ENCODE measurements at regions not wholly inside any gene's neighbourhood (a gene's known extent, or its start where the extent isn't known, plus 50 kb on each side); places are given as distances from the start of the nearest gene placed in this dataset.

DNA sequence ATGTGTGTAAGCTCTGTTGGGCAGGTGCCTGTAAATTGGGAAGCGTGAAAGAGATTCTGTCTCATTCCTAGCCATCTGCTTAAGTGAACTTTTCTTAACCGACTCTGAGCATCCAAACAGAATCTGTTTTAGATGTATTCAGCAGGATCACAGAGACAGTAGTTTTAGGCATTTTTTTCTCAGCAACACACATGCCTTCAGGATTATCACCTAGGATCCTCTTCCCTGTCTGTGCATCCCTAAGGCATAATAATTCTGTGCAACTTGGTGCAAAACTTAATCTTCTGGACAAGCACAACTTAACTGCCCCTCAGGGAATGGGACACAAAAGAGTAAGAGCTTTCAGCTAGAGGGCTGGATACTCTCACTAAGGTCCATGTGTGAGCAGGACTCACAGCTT lies 284.8 kb downstream of the C7orf25 start:
- ChIA-PET POLR2A (no interaction called here), CTCF (no interaction called here)

DNA sequence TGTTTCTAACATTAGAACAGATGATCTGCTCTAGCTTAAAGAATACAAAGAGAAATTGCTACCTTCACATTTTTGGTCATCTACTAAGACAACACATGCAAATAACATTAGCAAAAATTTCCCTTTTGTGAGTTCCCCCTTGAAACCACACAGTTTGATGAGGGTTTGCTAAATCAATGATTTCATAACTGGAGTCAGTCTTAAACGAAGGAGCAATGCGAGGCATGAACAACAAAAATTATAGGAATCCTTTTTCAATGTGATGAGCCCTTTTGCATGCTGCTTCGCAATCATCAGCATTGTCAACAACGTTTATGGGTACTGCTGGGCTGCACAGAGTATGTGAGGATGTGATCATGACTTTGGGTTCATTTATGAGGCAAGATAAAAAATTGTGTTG lies 286.4 kb downstream of the C7orf25 start:
- CTCF ChIA-PET = no interaction called here

DNA sequence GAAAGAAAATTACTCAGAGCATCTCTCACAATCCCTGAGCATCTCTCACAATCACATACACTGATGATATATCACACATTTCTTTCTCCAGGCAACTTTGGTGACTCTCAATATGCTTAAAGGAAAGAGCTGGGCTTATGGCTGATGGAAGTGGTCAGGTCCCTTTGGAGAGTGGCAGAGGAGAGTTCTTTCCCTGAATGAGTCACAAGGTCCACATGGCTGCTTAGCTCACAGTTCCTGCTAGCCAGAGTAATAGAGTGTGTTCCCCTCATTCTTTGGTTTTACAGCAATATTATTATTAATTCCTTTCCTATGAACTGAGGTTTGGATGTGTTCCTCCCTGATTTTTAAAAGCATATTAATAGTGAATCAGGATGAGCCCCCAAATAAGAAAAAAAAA lies 287.4 kb downstream of the C7orf25 start:
- CTCF ChIA-PET = no interaction called here
- POLR2A ChIA-PET = no interaction called here

More for the DNA sequence above, 286.4 kb downstream of the C7orf25 start:
- POLR2A ChIA-PET = no interaction called here

DNA sequence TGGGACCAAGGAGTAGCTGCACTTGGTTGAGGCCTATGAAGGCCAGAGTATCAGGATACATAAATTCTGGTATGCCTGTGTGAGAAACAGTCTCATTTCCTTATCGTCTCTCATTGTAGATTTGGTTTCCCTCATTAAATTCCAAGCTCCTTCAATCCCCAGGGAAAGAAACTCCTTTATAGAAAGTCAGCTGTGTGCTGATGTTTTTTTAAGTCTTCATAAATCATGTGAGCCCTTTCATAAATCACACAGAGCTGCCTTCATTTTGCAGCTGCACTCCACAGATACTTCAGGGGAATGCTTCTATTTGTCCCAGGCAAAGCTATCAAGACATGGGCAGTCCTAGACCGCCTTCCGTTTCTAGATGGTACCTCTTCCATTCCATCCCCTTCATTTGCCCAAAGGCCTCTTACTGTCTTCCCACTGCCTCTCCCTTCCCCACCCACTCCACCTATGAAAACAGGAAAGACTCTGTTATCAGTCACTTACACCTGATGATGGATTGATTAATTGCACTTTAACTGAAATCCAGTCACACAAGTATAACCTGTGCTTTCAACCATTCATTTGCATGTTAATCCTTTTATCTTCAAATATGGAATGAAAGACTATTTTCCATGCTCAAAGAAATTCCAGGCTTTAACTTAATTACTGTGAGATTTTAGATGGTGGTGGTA lies 290.2 kb downstream of the C7orf25 start:
- ChIA-PET POLR2A (no interaction called here), CTCF (no interaction called here)

DNA sequence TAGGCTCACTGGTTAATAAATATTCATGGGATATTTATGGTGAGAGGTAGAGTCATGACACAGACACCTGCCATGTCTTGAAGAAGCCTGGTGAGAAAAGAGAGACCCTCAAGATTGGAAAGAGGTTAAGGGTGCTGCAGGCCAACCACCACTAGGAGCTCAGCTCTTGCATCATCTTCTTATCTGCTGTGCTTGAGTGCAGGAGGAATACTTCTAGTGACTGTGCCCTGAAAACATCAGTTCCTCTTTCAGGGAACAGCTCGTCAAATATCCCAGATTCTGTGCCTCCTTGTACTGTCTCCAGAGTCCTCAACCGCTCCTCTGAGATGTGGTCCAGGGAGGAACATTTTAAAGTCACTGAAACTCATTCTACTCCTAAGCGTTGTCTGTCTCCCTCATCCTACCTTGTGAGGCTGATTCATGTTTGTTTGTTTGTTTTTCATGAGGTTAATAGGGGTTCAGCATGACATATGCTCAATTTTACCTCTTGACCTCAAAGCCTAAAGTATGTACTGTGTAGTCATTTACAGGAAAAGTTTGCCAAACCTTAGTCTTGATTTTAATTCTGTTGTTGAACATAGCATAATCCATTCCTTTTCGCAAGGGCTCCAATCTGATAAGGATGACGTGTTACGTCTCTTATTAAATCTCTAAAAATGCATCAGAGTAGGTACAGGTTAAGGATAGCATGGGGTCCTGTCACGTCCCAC lies 293.1 kb downstream of the C7orf25 start:
- CTCF ChIA-PET = no interaction called here
- POLR2A ChIA-PET = no interaction called here

DNA sequence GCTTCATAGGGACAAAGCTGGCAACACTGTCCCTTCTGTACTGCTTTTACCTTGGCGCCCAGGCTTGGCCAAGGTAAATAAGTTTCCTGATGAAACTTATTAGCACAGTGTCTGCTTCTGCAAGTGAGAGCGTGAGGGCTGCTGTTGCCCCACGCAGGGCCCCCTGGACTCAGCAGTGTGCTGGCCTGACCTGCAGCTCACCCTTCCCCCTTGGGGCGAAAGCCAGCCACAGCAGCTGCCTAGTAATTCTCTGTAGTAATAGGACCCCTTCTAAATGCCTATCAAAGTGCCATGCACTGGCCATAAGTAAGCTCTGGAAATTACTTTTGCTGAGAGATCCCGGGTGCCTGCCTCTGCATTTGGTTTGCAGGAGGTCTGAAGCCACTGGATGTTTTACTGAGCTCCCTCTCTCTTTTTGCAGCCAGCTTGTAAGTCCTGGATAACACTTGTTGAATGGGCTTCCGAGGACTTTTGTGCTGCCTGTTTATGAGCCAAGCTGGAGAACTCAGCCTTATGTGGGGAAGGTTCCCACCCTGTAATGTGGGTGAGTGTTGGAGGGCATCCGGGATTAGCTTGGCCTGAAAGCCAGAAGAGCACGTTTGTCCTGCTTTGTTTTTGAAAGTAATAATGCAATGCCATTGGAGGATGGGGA lies 293.9 kb downstream of the C7orf25 start:
- ChIA-PET CTCF (no interaction called here), POLR2A (no interaction called here)

DNA sequence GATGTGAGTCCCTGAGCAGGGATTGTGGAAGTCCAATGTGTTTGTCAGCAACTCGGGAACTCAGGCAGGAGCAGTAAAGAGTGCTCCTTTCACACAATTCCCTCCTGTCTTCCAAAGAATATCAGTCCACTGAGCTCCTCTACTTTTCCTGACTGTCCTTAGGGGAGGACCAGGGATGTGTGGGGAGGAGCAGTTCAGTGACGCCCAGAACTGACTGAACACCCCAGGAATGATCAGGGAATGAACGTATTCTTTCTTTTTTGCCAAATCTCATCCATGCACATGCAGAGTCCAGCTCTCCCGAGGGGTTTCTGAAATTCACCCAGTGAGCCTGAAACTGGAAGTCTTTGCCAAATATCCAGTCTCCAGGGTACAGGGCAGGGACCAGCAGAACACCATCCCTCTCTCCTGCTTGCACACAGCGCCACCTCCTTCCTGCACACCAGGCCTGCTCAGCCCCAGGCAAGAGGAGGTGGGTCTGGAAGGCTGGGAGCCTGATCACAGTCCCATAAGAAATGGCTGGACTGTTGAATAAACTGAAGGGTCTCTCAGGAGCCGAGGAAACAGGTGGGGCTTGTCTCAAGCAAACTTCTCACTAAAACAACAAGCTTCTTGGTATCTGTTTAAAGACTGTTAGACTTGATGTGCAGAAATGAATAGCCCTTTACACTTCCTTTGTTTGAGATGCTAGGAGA lies 294.7 kb downstream of the C7orf25 start:
- POLR2A ChIA-PET = no interaction called here
- CTCF ChIA-PET = no interaction called here

DNA sequence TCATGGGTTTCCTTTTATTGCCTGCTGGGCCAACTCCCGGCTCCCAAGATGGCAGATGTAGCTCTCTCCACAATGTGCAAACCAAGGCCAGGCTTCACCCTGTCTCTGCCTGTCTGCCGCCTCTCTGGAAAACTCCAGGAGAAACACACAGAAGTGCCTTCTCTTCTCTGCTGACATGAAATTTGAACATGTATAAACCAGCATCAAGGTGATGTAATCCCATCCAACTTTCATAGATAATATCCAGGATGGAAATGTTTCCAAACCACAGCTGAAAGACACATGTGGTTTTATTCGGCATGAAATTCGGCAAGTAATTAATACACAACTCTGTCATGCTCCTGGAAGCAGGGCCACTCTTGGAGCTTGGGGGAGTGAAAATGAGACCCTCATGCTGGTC lies 297.2 kb downstream of the C7orf25 start:
- POLR2A ChIA-PET = interaction anchor here (0.7 kb wide), 1 partner anchor 62 kb away, joined by 3 read pairs; no protein-coding TSS in a partner anchor
- CTCF ChIA-PET = no interaction called here

DNA sequence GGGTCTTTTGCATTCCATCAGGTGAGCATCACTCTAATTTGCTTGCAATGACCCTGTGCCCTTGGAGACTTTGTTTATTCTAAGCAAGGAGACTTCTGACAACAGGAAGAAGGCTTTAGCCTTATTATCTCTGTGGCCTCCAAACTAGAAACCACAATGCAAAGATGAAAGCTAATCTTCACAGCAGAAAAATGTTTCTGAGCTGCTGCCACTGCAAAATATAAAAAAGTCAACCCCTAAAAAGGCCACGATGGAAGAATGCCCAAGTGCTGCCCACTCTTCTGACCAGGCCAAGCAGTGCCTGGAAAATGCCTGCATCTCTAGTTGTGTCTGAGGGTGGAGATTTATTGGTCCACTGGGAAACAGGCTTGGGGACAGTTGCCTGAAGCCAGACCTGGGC lies 299.9 kb downstream of the C7orf25 start:
- CTCF ChIA-PET = no interaction called here
- POLR2A ChIA-PET = no interaction called here

DNA sequence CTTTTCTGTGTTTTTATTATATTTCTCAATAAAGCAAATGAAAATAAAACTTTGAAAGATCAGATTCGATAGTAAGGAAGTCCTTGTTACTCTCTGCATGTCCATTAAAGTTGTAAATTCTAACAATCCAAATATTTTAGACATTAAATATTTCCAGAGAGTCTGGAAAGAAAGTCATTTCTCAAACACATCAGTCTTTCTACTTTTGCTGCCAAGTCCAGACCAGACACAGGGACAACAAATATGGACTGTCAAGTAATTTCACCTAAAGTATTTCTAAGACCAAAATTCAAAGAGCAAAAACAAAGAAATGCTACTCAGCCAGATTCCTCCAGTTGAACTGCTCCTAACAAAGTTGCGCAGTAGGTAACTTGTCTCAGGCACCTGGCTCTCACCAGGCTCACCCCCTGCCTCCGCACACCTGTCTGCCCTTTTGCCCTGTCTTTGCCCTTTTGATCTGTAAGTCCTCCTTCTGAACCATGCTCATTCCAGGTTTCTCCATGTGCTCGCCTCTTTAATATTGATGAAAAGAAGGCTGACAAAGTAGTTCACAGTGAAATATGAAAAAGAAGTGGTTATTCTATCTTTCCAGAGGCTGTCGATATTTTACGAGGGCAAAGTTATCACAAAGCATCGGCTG lies 300.5 kb downstream of the C7orf25 start:
- CTCF ChIA-PET = no interaction called here
- POLR2A ChIA-PET = no interaction called here

DNA sequence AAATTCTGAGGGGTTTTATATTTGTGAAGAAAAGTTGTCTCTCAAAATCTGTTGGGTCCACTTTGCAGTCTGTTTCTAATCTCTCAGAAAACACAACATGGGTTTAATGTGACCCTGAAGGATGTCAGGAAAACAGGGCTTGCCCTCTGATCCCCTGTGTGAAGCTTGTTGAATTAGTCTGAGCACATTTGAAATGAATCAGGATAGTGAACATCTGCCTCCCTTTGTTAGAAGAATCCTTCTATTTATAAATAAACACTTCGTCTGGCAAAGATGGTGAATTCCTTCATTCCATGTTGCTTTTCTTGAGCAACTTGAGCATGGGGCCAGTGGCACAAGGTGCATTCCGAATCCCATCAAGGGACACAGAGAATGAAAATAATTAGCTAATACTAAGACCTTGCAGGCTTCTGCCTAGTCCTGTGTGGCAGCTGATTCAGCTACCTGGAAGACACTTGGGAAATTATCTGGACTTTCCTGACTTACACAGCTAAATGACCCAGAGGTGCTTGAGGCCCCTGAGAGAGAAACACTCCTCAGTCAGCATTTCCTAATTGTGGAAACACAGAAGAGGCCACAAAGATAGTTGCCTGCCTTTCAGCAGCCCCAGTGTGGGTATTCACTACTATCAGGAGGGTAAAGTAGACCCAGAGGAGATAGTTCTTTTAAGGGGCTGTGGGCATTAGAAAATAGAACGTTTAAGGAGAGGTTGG lies 305.5 kb downstream of the C7orf25 start:
- CTCF ChIA-PET = no interaction called here

DNA sequence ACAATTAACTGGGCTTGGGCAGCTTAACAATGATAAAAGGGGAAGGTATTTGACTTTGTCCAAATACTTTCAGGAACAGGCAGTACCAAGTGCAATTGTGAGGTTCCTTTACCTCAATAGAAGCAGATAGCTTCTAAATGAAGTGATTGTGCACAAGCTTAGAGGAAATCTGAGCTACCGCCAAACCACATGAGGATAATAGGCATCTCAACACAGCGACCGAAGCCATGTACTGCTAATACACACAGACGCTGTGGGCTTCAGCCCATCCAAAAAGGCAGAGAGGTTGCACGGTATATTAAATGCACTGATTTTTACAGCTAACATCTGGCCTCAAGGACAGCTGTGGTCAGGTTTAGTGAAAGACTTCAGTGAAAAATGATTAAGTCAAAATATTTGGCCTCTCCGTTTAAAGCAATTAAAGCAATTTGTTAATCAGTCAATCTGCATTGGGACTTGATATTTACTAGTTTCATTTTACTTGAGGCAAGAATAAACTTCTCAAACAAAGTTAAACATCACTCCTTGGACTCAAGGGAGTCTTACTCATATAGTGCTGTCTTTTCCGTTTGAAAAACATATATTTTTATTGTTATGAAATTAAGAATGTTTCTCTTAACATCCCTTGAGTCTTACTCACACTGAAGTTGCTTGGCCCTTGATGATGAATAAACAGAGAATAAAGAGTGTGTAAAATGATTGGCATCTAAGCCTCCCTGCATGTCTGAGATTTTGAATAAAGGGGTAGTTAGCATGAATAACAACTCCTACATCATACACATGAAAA lies 306.3 kb downstream of the C7orf25 start:
- POLR2A ChIA-PET = no interaction called here
- CTCF ChIA-PET = no interaction called here

More for the DNA sequence above, 305.5 kb downstream of the C7orf25 start:
- POLR2A ChIA-PET = no interaction called here

DNA sequence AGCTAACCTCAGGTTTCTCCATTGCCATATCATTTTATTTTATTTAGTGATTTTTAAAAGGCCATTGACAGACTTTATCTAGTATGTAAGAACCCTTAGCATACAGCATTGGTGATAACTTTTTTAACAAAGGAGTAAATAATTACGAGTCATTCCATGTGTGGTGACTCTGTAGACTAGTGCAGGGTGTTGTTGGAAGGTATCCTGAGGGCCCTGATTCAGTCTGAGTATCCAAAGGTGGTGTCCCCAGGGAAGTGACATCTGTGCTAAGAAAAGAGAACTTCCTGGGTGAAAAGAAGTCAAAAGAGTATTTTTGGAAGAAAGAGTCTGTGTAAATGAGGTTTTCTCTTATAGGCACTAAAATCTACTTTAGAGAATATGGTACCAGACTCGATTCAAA lies 308.4 kb downstream of the C7orf25 start:
- ChIA-PET POLR2A (no interaction called here), CTCF (no interaction called here)

DNA sequence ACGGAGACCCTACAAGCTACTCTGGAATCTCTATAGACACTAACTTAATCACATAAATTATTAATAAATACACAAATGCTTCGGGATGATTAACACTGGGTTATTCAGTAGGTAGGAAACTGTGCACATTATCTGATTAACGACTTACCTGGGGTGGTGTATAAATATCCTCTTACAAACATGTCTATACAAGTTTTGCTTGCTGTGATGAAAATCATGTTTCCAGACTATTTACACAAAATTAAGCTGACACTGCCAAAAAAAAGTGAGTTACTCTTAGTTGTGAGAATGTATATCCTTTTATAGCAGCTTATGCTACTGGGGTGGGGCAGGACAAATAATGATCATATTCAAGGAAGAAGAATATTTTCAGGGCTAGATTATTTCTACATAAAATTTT lies 314.6 kb downstream of the C7orf25 start:
- POLR2A ChIA-PET = no interaction called here

DNA sequence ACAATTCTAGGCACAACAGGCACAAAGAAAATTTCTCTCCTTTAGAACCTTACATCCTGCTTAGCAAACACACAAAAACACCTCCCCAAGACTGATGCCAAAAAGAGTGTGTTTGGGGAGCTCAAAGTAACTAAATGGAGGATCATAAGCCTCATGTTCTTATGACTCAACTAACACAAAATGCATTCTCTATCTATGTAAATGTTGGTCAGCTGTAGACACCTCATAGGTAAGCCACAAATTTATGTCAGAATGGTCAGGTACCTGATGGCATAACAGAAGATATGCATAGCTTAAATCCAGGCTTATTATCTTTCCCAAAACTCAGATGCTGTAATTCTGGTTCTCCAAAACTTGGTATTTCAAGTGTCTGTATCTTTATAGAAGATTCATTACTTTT lies 315.1 kb downstream of the C7orf25 start:
- ChIA-PET CTCF (no interaction called here), POLR2A (no interaction called here)

More for the DNA sequence above, 314.6 kb downstream of the C7orf25 start:
- CTCF ChIA-PET = no interaction called here

DNA sequence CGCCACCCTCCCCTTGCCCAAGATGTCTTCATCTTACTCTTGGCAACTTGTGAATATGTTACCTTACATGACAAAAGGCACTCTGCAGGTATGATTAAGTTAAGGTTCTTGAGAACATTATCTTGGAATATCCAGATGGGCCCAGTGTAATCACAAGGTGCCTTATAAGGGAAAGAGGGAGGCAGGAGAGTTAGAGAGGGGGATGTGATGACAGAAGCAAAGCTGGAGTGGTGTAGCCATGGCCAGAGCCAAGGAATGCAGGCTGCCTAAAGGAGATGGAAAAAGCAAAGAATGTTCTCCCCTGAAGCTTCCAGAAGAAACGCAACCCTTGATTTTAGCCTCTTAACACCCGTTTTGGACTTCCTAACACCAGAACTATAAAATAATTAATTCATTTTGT lies 318.0 kb downstream of the C7orf25 start:
- CTCF ChIA-PET = no interaction called here
- POLR2A ChIA-PET = no interaction called here

DNA sequence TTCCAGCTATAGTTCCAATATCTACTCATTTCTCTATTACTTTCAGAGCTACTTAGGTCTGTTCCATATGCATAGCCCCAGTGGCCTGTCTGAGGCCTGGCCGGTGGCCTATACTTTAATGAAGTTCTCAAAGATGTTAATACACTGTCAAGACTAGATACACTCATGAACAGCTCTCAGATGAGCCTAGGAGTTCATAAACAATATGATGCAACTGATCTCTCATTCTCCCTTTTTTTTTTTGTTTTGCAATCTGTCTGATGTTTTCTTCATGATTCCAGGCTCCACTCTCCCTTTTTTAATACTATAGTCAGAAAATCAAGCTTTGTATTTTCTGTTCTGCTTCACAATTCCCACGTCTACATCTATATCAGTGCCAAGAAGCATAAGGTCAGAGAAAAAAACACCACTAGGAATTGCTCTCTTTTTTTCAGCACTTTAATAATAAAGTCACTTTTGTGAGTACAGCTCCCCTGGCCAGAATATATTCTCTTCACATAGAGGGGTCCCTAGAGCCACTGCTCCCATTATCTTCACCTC lies 321.0 kb downstream of the C7orf25 start:
- POLR2A ChIA-PET = no interaction called here

DNA sequence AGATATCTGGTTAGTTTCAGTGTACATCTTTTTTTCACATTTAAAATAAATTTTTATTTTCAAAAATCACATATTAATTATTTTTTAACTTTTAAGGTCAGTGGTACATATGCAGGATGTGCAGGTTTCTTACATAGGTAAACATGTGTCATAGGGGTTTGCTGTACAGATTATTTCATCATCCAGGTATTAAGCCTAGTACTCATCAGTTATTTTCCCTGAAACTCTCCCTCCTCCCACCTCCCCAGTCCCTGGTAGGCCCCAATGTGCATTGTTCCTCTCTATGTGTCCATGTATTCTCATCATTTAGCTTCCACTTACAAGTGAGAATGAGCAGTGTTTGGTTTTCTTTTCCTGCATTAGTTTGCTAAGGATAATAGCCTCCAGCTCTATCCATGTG lies 323.0 kb downstream of the C7orf25 start:
- POLR2A ChIA-PET = no interaction called here
- CTCF ChIA-PET = no interaction called here

More for the DNA sequence above, 321.0 kb downstream of the C7orf25 start:
- CTCF ChIA-PET = no interaction called here

DNA sequence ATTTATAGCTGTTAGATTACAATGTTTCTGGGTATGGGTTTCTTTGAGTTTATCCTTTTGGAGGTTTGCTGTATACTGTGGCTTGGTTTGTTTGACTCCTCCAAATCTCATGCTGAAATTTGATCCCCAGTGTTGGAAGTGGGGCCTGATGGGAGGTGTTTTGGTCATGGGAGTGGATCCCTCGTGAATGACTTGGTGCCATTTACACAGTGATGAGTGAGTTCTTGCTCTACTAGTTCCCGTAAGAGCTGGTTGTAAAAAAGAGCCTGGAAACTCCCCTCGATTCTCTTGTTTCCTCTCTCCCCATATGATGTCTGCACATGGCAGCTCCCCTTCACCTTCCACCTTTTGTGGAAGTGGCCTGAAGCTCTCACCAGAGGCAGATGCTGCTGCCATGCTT lies 324.1 kb downstream of the C7orf25 start:
- CTCF ChIA-PET = no interaction called here
- POLR2A ChIA-PET = no interaction called here

Data from activated CD8-positive, alpha-beta memory T cell treated with anti-CD3 and anti-CD28 coated beads for 36 hours (primary cell).